Endothelial cell of umbilical vein (primary cell): ENCODE measurements at regions not wholly inside any gene's neighbourhood (a gene's known extent, or its start where the extent isn't known, plus 50 kb on each side); places are given as distances from the start of the nearest gene placed in this dataset.

Source experiments
- BruUV-seq: library from RNA; stranded (reverse); fragments of 400-500 nt; replicated peaks from 2 replicates; lab custom pipeline; 2021; lab: Mats Ljungman, UMichigan
- CTCF ChIA-PET: fragments of 300-600, 350-600 bp; sonication (Branson Sonifier 250); formaldehyde crosslinking; loops from one replicate; lab custom pipeline; 2021; ENCODE audit warnings: antibody characterized with exemption, inconsistent platforms; lab: Charles Lee
- POLR2A ChIA-PET: fragments of 300-600, 350-600 bp; sonication (Branson Sonifier 250); formaldehyde crosslinking; loops from one replicate; lab custom pipeline; 2021; ENCODE audit warnings: antibody characterized with exemption, inconsistent platforms; lab: Charles Lee
- DNase-seq: peaks from one replicate; pipeline ENCODE4 v3.0.0-alpha.2; 2011; ENCODE audit warnings: low read depth, low spot score
- FAIRE-seq: peaks from 2 replicates; lab custom pipeline; 2011; peaks lifted over from hg19 to GRCh38; lab: Jason Lieb, UNC
- H2AFZ ChIP-seq: 2 replicates; pipeline ENCODE4 v1.6.0; 2012; ENCODE audit warnings: low read depth, low read length, control low read depth, inconsistent platforms
- H3K27ac ChIP-seq: 2 replicates; pipeline ENCODE4 v1.5.1; 2011; ENCODE audit warnings: low read depth, mild to moderate bottlenecking, control low read depth, low read length, moderate library complexity; ENCODE audit not compliant: insufficient read depth
- H3K27me3 ChIP-seq, 2 experiments: 2 replicates each; pipeline versions ENCODE4 v1.6.0 to v1.6.1; 2011; ENCODE audit warnings: low read length in 2 of 2, mixed read lengths in 1 of 2; ENCODE audit not compliant: control insufficient read depth in 2 of 2, insufficient read depth in 2 of 2
- H3K36me3 ChIP-seq, 2 experiments: 2 replicates in 1 of 2; 3 replicates in 1 of 2; pipeline ENCODE4 v1.5.1; 2011; ENCODE audit warnings: low read length in 2 of 2, mild to moderate bottlenecking in 1 of 2, moderate library complexity in 1 of 2; ENCODE audit not compliant: control insufficient read depth in 2 of 2, insufficient read depth in 2 of 2; ENCODE audit errors: extremely low read depth in 1 of 2
- H3K4me1 ChIP-seq: 3 replicates; pipeline ENCODE4 v1.5.1; 2011; ENCODE audit warnings: mild to moderate bottlenecking, low read length; ENCODE audit not compliant: control insufficient read depth, insufficient read depth; ENCODE audit errors: extremely low read depth
- H3K4me2 ChIP-seq: 2 replicates; pipeline ENCODE4 v1.6.1; 2011; ENCODE audit warnings: low read length, control low read depth, mixed read lengths; ENCODE audit not compliant: insufficient read depth
- H3K4me3 ChIP-seq, 3 experiments: fragments of 200-600 bp in 1 of 3; sonication (generic), shearing (Covaris generic) in 1 of 3; replicated peaks in 1 of 3; 2 replicates each; pipeline ENCODE4 v1.5.1; 2011 to 2016; ENCODE audit warnings: control low read depth in 3 of 3, low read length in 3 of 3, mild to moderate bottlenecking in 2 of 3, inconsistent platforms in 1 of 3, low read depth in 1 of 3, moderate library complexity in 1 of 3; ENCODE audit not compliant: insufficient read depth in 1 of 3
- H3K79me2 ChIP-seq: 2 replicates; pipeline ENCODE4 v1.6.0; 2012; ENCODE audit warnings: low read length, inconsistent platforms; ENCODE audit not compliant: control insufficient read depth, insufficient read depth
- H3K9ac ChIP-seq: replicated peaks from 2 replicates; pipeline ENCODE3; 2011; ENCODE audit warnings: low read length, control low read depth; ENCODE audit not compliant: insufficient read depth; ENCODE audit errors: extremely low read depth
- H3K9me1 ChIP-seq: replicated peaks from 3 replicates; pipeline ENCODE4 v1.6.0; 2011; ENCODE audit warnings: mild to moderate bottlenecking, low read length; ENCODE audit not compliant: control insufficient read depth, insufficient read depth; ENCODE audit errors: extremely low read depth
- H3K9me3 ChIP-seq: replicated peaks from 2 replicates; pipeline ENCODE4 v1.5.1; 2012; ENCODE audit warnings: low read length, inconsistent platforms; ENCODE audit not compliant: control insufficient read depth, insufficient read depth
- H4K20me1 ChIP-seq: replicated peaks from 2 replicates; pipeline ENCODE3; 2011; ENCODE audit warnings: mild to moderate bottlenecking, low read length; ENCODE audit not compliant: control insufficient read depth, insufficient read depth; ENCODE audit errors: extremely low read depth
- CTCF ChIP-seq, 2 donors: IDR thresholded peaks; 1 replicate in 1 of 2; 2 replicates in 1 of 2; pipeline ENCODE4 v1.5.1; 2011; ENCODE audit warnings: low read length in 2 of 2, mild to moderate bottlenecking in 2 of 2, moderate library complexity in 2 of 2, control low read depth in 1 of 2, inconsistent platforms in 1 of 2, low read depth in 1 of 2; ENCODE audit not compliant: insufficient read depth in 1 of 2; ENCODE audit errors: extremely low read depth in 1 of 2
- EZH2 ChIP-seq: IDR thresholded peaks from 2 replicates; pipeline ENCODE4 v1.6.1; 2012; ENCODE audit warnings: borderline replicate concordance, low read depth, mild to moderate bottlenecking, moderate library complexity, low read length, inconsistent platforms; ENCODE audit not compliant: severe bottlenecking
- FOS ChIP-seq: IDR thresholded peaks from 2 replicates; pipeline ENCODE4 v1.6.1; 2011; ENCODE audit warnings: mild to moderate bottlenecking, low read length, moderate library complexity, borderline replicate concordance; ENCODE audit not compliant: insufficient read depth
- JUN ChIP-seq: IDR thresholded peaks from 2 replicates; pipeline ENCODE4 v1.6.1; 2011; ENCODE audit warnings: borderline replicate concordance, low read depth; ENCODE audit not compliant: insufficient read length, insufficient read depth
- MAX ChIP-seq: IDR thresholded peaks from 2 replicates; pipeline ENCODE4 v1.6.1; 2011; ENCODE audit not compliant: insufficient read depth, insufficient read length
- MYC ChIP-seq: IDR thresholded peaks from one replicate; pipeline ENCODE4 v1.6.1; 2011; ENCODE audit warnings: mild to moderate bottlenecking, low read depth, low read length
- POLR2A ChIP-seq: IDR thresholded peaks from 2 replicates; pipeline ENCODE4 v1.6.1; 2012; ENCODE audit warnings: low read depth, mild to moderate bottlenecking, control low read depth, low read length
- POLR2AphosphoS5 ChIP-seq: IDR thresholded peaks from 2 replicates; pipeline ENCODE4 v1.6.1; 2012; ENCODE audit warnings: low read depth, mild to moderate bottlenecking, control low read depth, low read length, moderate library complexity; ENCODE audit not compliant: insufficient read depth
- dilution Hi-C: fragments of 300-500 bp; cut with MboI; formaldehyde crosslinking; loops from one replicate; pipeline ENCODE4 v1.15.0; 2019; ENCODE audit warnings: low sequenced_read_pairs; ENCODE audit not compliant: extremely low pct_ligation_motif_present
- intact Hi-C: fragments of 100-400 bp; cut with micrococcal nuclease; formaldehyde crosslinking; loops from one replicate; pipeline ENCODE4 v1.10.0; 2022

GRCh38 chr5:87746341-87746740 is 333.6 kb upstream of the CCNH start:
- H3K4me2 ChIP-seq, result no peak overlapping the region
- H4K20me1 ChIP-seq, result no peaks in the 10 kb centered on the region
- no peaks in the 10 kb centered on the region for H3K27me3 ChIP-seq
- H2AFZ ChIP-seq, result no peak overlapping the region
- H3K9me3 ChIP-seq, result no peaks in the 10 kb centered on the region
- H3K36me3 ChIP-seq, result no peaks in the 10 kb centered on the region
- no peak overlapping the region for H3K27ac ChIP-seq
- H3K9ac ChIP-seq, result no peak overlapping the region
- intact Hi-C loops, result no loop called here
- ChIA-PET POLR2A (no interaction called here), CTCF (no interaction called here)
- no peaks in the 10 kb centered on the region for H3K9me1 ChIP-seq
- no peak overlapping the region for H3K4me3 ChIP-seq
- no peak for TF ChIP-seq POLR2A
- TF ChIP-seq FOS, result no peak
- no peak for TF ChIP-seq JUN
- TF ChIP-seq EZH2, result no peak
- no peak for TF ChIP-seq MYC
- TF ChIP-seq MAX, result no peak
- TF ChIP-seq CTCF (IDR thresholded peaks at IDR 0.05; ENCODE audit: extremely low read depth in 1 of 2, insufficient read depth in 1 of 2, low read depth in 1 of 2, low read length in 2 of 2), result no peak
- TF ChIP-seq POLR2AphosphoS5, result no peak
- H3K4me1 ChIP-seq, result no peaks in the 10 kb centered on the region
- no TSS peak for BruUV-seq
- H3K79me2 ChIP-seq, result no peaks in the 10 kb centered on the region
- dilution Hi-C loops, result no loop called here
- no peak for FAIRE-seq
- DNase-seq, result no peak
